K562 (cell line): ENCODE measurements at regions not wholly inside any gene's neighbourhood (a gene's known extent, or its start where the extent isn't known, plus 50 kb on each side); places are given as distances from the start of the nearest gene placed in this dataset.

Source experiments
- ATAC-seq: fragments of 200-7000 bp; cut with Tn5 transposase; 3 replicates; pipeline ENCODE4 v1.9.1; 2020; ENCODE audit warnings: moderate library complexity
- BruUV-seq: library from RNA; stranded (reverse); fragments of 400-500 nt; replicated peaks from 2 replicates; lab custom pipeline; 2021; lab: Mats Ljungman, UMichigan
- CTCF ChIA-PET: fragments of 300-600 bp; formaldehyde crosslinking; extraction: SDS; loops from one replicate; lab custom pipeline; 2021; ENCODE audit warnings: low intra/inter-chr PET ratio; lab: Yijun Ruan, JAX
- POLR2A ChIA-PET: fragments of 300-600, 350-650 bp; sonication (Branson Sonifier 250); formaldehyde crosslinking; extraction: SDS; loops from one replicate; lab custom pipeline; 2021; ENCODE audit warnings: antibody characterized with exemption, inconsistent platforms; lab: Yijun Ruan, JAX
- DNase-seq, 4 experiments: peaks; one replicate each; pipeline versions ENCODE4 v3.0.0 to v3.0.0-alpha.2; 2011 to 2018; ENCODE audit warnings: low spot score in 3 of 4, mixed read lengths in 3 of 4; ENCODE audit errors: extremely low read depth in 1 of 4
- FAIRE-seq: peaks from 2 replicates; lab custom pipeline; 2011; peaks lifted over from hg19 to GRCh38; lab: Jason Lieb, UNC
- H2AFZ ChIP-seq: 2 replicates; pipeline ENCODE4 v1.6.0; 2011; ENCODE audit warnings: low read depth, low read length, control low read depth, inconsistent platforms
- H3K27ac ChIP-seq: fragments of 200-600 bp; 3 replicates; pipeline ENCODE4 v1.8.0; 2011; ENCODE audit warnings: low read depth, mild to moderate bottlenecking, control low read depth, inconsistent platforms, low read length, moderate library complexity, mixed read lengths; ENCODE audit errors: extremely low read depth
- H3K27me3 ChIP-seq, 2 experiments: fragments of 300-600 bp in 1 of 2; 2 replicates in 1 of 2; 3 replicates in 1 of 2; pipeline versions ENCODE4 v1.6.0 to v1.8.0; 2011; ENCODE audit warnings: inconsistent platforms in 2 of 2, low read length in 2 of 2, mild to moderate bottlenecking in 1 of 2, mixed read lengths in 1 of 2, moderate library complexity in 1 of 2; ENCODE audit not compliant: control insufficient read depth in 2 of 2, insufficient read depth in 2 of 2
- H3K36me3 ChIP-seq: fragments of 300-600 bp; 3 replicates; pipeline ENCODE4 v1.8.0; 2011; ENCODE audit warnings: mild to moderate bottlenecking, low read length, inconsistent platforms; ENCODE audit not compliant: control insufficient read depth, insufficient read depth
- H3K4me1 ChIP-seq, 2 experiments: fragments of 200-600 bp in 1 of 2; replicated peaks in 1 of 2; 2 replicates in 1 of 2; 3 replicates in 1 of 2; pipeline versions ENCODE4 v1.5.1 to v1.8.0; 2011; ENCODE audit warnings: inconsistent platforms in 2 of 2, low read length in 2 of 2, mild to moderate bottlenecking in 1 of 2, mixed read lengths in 1 of 2, moderate library complexity in 1 of 2; ENCODE audit not compliant: control insufficient read depth in 2 of 2, insufficient read depth in 2 of 2
- H3K4me2 ChIP-seq: 2 replicates; pipeline ENCODE4 v1.6.1; 2011; ENCODE audit warnings: low read length, control low read depth, inconsistent platforms, mixed read lengths; ENCODE audit not compliant: insufficient read depth
- H3K4me3 ChIP-seq: fragments of 200-600 bp; sonication (generic), shearing (Covaris generic); 2 replicates; pipeline ENCODE4 v1.5.1; 2016; ENCODE audit warnings: control low read depth, inconsistent platforms
- H3K79me2 ChIP-seq: fragments of 200-600 bp; 3 replicates; pipeline ENCODE4 v1.8.0; 2011; ENCODE audit warnings: low read length, inconsistent platforms; ENCODE audit not compliant: control insufficient read depth, insufficient read depth
- H3K9ac ChIP-seq, 2 experiments: 2 replicates each; pipeline versions ENCODE4 v1.6.0 to v1.6.1; 2011; ENCODE audit warnings: low read depth in 2 of 2, low read length in 2 of 2, control low read depth in 1 of 2, inconsistent platforms in 1 of 2, mild to moderate bottlenecking in 1 of 2, mixed read lengths in 1 of 2; ENCODE audit not compliant: insufficient read depth in 1 of 2
- H3K9me1 ChIP-seq: one replicate; pipeline ENCODE4 v1.6.0; 2011; ENCODE audit warnings: inconsistent platforms, mild to moderate bottlenecking, low read length, moderate library complexity; ENCODE audit not compliant: control insufficient read depth, insufficient read depth
- H3K9me3 ChIP-seq: replicated peaks from 2 replicates; pipeline ENCODE4 v1.5.1; 2011; ENCODE audit warnings: low read depth, low read length, inconsistent platforms; ENCODE audit not compliant: control insufficient read depth, insufficient read depth
- H4K20me1 ChIP-seq: replicated peaks from 2 replicates; pipeline ENCODE4 v1.6.1; 2011; ENCODE audit warnings: low read length, inconsistent platforms, mixed read lengths; ENCODE audit not compliant: control insufficient read depth, insufficient read depth
- BCOR ChIP-seq: fragments of 450-650 bp; IDR thresholded peaks from 2 replicates; pipeline ENCODE4 v1.6.1; 2016
- CBFB ChIP-seq: sonication (generic); formaldehyde crosslinking; IDR thresholded peaks from 2 replicates; pipeline ENCODE4 v1.4.0; 2020; ENCODE audit warnings: mild to moderate bottlenecking, missing genetic modification reagents
- CEBPG ChIP-seq, 3 experiments: fragments of 200-800 bp in 1 of 3; sonication (Bioruptor generic) in 1 of 3; sonication (generic) in 1 of 3; formaldehyde crosslinking in 1 of 3; IDR thresholded peaks in 2 of 3; conservative IDR thresholded peaks in 1 of 3; 2 replicates each; pipeline versions ENCODE4 v1.6.1 to v1.8.0; 2016 to 2022; ENCODE audit warnings: missing compliant biosample characterization in 2 of 3, missing genetic modification characterization in 2 of 3, mild to moderate bottlenecking in 1 of 3, missing genetic modification reagents in 1 of 3
- COPS2 ChIP-seq: fragments of 450-650 bp; conservative IDR thresholded peaks from 2 replicates; pipeline ENCODE4 v1.6.1; 2016; ENCODE audit warnings: mild to moderate bottlenecking, moderate library complexity
- EGR1 ChIP-seq: fragments of 450-650 bp; conservative IDR thresholded peaks from 2 replicates; pipeline ENCODE4 v1.6.1; 2017; ENCODE audit warnings: mild to moderate bottlenecking
- ELF4 ChIP-seq: fragments of 450-650 bp; formaldehyde crosslinking; IDR thresholded peaks from 2 replicates; pipeline ENCODE4 v1.4.0; 2022; ENCODE audit warnings: missing genetic modification characterization
- FOXP1 ChIP-seq: sonication (generic); formaldehyde crosslinking; IDR thresholded peaks from 2 replicates; pipeline ENCODE4 v1.8.0; 2022; ENCODE audit warnings: mild to moderate bottlenecking, missing genetic modification reagents
- HSF4 ChIP-seq: fragments of 250-450 bp; sonication (Bioruptor Pico); IDR thresholded peaks from 2 replicates; pipeline ENCODE4 v2.1.2; 2022; ENCODE audit warnings: mild to moderate bottlenecking, moderate library complexity, borderline replicate concordance
- KLF13 ChIP-seq: fragments of 450-650 bp; IDR thresholded peaks from 2 replicates; pipeline ENCODE4 v1.6.1; 2016; ENCODE audit warnings: missing genetic modification characterization, low read depth, mild to moderate bottlenecking, missing compliant biosample characterization, moderate library complexity, borderline replicate concordance
- PPARD ChIP-seq: fragments of 250-450 bp; sonication (Bioruptor Pico); IDR thresholded peaks from 2 replicates; pipeline ENCODE4 v1.8.0; 2022; ENCODE audit warnings: inconsistent platforms, mild to moderate bottlenecking, moderate library complexity
- SMAD1 ChIP-seq: fragments of 150-350 bp; IDR thresholded peaks from 2 replicates; pipeline ENCODE4 v1.6.1; 2014; ENCODE audit warnings: low read length, low read depth; ENCODE audit not compliant: partially characterized antibody
- SMAD2 ChIP-seq: fragments of 150-350 bp; IDR thresholded peaks from 2 replicates; pipeline ENCODE4 v1.6.1; 2014; ENCODE audit warnings: low read depth, mild to moderate bottlenecking, low read length
- ZBTB1 ChIP-seq: sonication (generic); formaldehyde crosslinking; IDR thresholded peaks from 2 replicates; pipeline ENCODE4 v1.8.1; 2023; ENCODE audit warnings: missing genetic modification reagents, low read depth, mild to moderate bottlenecking, borderline replicate concordance
- ZNF212 ChIP-seq: fragments of 450-650 bp; formaldehyde crosslinking; IDR thresholded peaks from 2 replicates; pipeline ENCODE4 v1.4.0; 2020; ENCODE audit warnings: mild to moderate bottlenecking
- ZSCAN29 ChIP-seq: fragments of 450-650 bp; IDR thresholded peaks from 2 replicates; pipeline ENCODE4 v1.6.1; 2017
- WGBS: fragments of 100-300 bp; shearing (Covaris generic); methylation state at CpG from one replicate; pipeline ENCODE4 v1.1.6; 2016; ENCODE audit warnings: low coverage, mixed read lengths; ENCODE audit not compliant: insufficient coverage; ENCODE audit errors: missing lambda C conversion rate; 5-methylcytosine and 5-hydroxymethylcytosine counted together
- in situ Hi-C: fragments of 300-500 bp; cut with MboI; formaldehyde crosslinking; loops from 4 replicates; pipeline ENCODE4 v1.15.0; 2018; ENCODE audit warnings: inconsistent platforms, mixed read lengths
- intact Hi-C: fragments of 100-400 bp; cut with micrococcal nuclease; formaldehyde crosslinking; loops from 2 replicates; pipeline ENCODE4 v1.14.2; 2022
- TF ChIP-seq, protein P1 (sequence below): fragments of 450-650 bp; IDR thresholded peaks from 2 replicates; pipeline ENCODE4 v1.6.1; 2017; ENCODE audit warnings: mild to moderate bottlenecking, moderate library complexity
- TF ChIP-seq, protein P2 (sequence below): fragments of 450-650 bp; IDR thresholded peaks from one replicate; pipeline ENCODE4 v1.6.1; 2018; ENCODE audit warnings: mild to moderate bottlenecking, moderate library complexity; ENCODE audit not compliant: partially characterized antibody

GRCh38 chr2:67651565-67651964 lies 254.4 kb downstream of the ETAA1 start:
- DNase-seq = no peak
- no peak overlapping the region for H2AFZ ChIP-seq
- H3K79me2 ChIP-seq = no peaks in the 10 kb centered on the region
- POLR2A ChIA-PET = no interaction called here
- H3K9me1 ChIP-seq = no peaks in the 10 kb centered on the region
- no peak for FAIRE-seq
- no peaks in the 10 kb centered on the region for H3K4me1 ChIP-seq
- no peak overlapping the region for H3K4me3 ChIP-seq
- no TSS peak for BruUV-seq
- 0% methylated on average over 3 of the region's 3 CpGs for WGBS
- no peak overlapping the region for H3K4me2 ChIP-seq
- no peaks in the 10 kb centered on the region for H3K9me3 ChIP-seq
- CTCF ChIA-PET = no interaction called here
- ATAC-seq = no peak
- in situ Hi-C loops (no loop called here), intact Hi-C loops (loop anchor here (10.0 kb wide), 1 partner anchor 1077 kb away; no protein-coding TSS in a partner anchor)
- H4K20me1 ChIP-seq = no peaks in the 10 kb centered on the region
- H3K27ac ChIP-seq = no peak overlapping the region
- no peak overlapping the region for H3K9ac ChIP-seq
- TF ChIP-seq, protein P1, sequence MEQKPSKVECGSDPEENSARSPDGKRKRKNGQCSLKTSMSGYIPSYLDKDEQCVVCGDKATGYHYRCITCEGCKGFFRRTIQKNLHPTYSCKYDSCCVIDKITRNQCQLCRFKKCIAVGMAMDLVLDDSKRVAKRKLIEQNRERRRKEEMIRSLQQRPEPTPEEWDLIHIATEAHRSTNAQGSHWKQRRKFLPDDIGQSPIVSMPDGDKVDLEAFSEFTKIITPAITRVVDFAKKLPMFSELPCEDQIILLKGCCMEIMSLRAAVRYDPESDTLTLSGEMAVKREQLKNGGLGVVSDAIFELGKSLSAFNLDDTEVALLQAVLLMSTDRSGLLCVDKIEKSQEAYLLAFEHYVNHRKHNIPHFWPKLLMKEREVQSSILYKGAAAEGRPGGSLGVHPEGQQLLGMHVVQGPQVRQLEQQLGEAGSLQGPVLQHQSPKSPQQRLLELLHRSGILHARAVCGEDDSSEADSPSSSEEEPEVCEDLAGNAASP = no peak
- TF ChIP-seq, protein P2, sequence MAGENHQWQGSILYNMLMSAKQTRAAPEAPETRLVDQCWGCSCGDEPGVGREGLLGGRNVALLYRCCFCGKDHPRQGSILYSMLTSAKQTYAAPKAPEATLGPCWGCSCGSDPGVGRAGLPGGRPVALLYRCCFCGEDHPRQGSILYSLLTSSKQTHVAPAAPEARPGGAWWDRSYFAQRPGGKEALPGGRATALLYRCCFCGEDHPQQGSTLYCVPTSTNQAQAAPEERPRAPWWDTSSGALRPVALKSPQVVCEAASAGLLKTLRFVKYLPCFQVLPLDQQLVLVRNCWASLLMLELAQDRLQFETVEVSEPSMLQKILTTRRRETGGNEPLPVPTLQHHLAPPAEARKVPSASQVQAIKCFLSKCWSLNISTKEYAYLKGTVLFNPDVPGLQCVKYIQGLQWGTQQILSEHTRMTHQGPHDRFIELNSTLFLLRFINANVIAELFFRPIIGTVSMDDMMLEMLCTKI = no peak
- TF ChIP-seq ZBTB1 (CRISPR knock-in tag) (no peak), KLF13 (tag) (no peak), PPARD (no peak), ZSCAN29 (no peak), CEBPG (CRISPR knock-in tag; IDR thresholded peaks at IDR 0.05) (no peak), CEBPG (tag; conservative IDR thresholded peaks at IDR 0.05 in 1 of 2, IDR thresholded peaks at IDR 0.05 in 1 of 2) (no peak), HSF4 (no peak), FOXP1 (CRISPR knock-in tag) (no peak), COPS2 (no peak), BCOR (no peak), ELF4 (CRISPR knock-in tag) (no peak), ZNF212 (CRISPR knock-in tag) (no peak), SMAD2 (no peak), CBFB (CRISPR knock-in tag) (no peak), EGR1 (no peak), SMAD1 (no peak)
- no peaks in the 10 kb centered on the region for H3K36me3 ChIP-seq
- no peaks in the 10 kb centered on the region for H3K27me3 ChIP-seq
